ENCODE measurements at regions not wholly inside any gene's neighbourhood (a gene's known extent, or its start where the extent isn't known, plus 50 kb on each side); places are given as distances from the start of the nearest gene placed in this dataset.

- Histone ChIP-seq H3K36me3 (replicated peaks in 1 of 2; ENCODE audit: control insufficient read depth in 2 of 2, insufficient read depth in 2 of 2, low read length in 2 of 2) (no peaks in the 10 kb centered on the region), H2BK12ac (ENCODE audit: low read length) (no peak overlapping the region), H2BK120ac (ENCODE audit: low read depth, low read length) (no peak overlapping the region), H3K79me1 (ENCODE audit: low read depth, low read length) (no peaks in the 10 kb centered on the region), H3K4me1 (ENCODE audit: control insufficient read depth in 2 of 2, insufficient read depth in 1 of 2, low read depth in 1 of 2, low read length in 2 of 2) (no peaks in the 10 kb centered on the region), H3K18ac (ENCODE audit: low read length) (no peak overlapping the region), H3K9me3 (replicated peaks in 1 of 2; ENCODE audit: control insufficient read depth in 2 of 2, insufficient read depth in 1 of 2, low read depth in 1 of 2, low read length in 2 of 2) (no peaks in the 10 kb centered on the region), H4K91ac (ENCODE audit: low read depth, low read length, poor library complexity) (no peak overlapping the region), H2AK5ac (ENCODE audit: low read depth, low read length) (no peak overlapping the region), H3K4me2 (ENCODE audit: insufficient read depth, low read length, poor library complexity, severe bottlenecking) (no peak overlapping the region), H2AFZ (ENCODE audit: low read length) (peak overlapping the region; percentile 56), H3K4ac (ENCODE audit: low read length) (no peak overlapping the region), H4K8ac (ENCODE audit: low read depth, low read length) (no peak overlapping the region), H2BK15ac (ENCODE audit: low read length) (no peak overlapping the region), H3K27ac (replicated peaks; ENCODE audit: low read length) (no peak overlapping the region), H3K4me3 (ENCODE audit: low read length in 2 of 2) (no peak overlapping the region), H3K14ac (ENCODE audit: low read length) (no peak overlapping the region), H3K27me3 (ENCODE audit: control insufficient read depth in 3 of 3, insufficient read depth in 3 of 3, low read depth in 1 of 3, low read length in 3 of 3) (no peaks in the 10 kb centered on the region), H3K23ac (ENCODE audit: low read depth, low read length, poor library complexity) (no peak overlapping the region), H2BK5ac (ENCODE audit: low read length) (no peak overlapping the region), H3K9ac (ENCODE audit: low read depth, low read length, poor library complexity) (no peak overlapping the region)
- WGBS, 2 donors (ENCODE audit: extremely low coverage in 2 of 2, insufficient read length in 2 of 2, insufficient replicate concordance in 1 of 2), result no CpG with 5 or more reads among the region's 1 CpG
- no peak for DNase-seq (ENCODE audit: low spot score)
Observed at GRCh38 chr13:82615043-82615442, 1267.2 kb downstream of the SLITRK1 start.

- no peak overlapping the region for H4K8ac ChIP-seq (ENCODE audit: low read depth, low read length)
- no peak for DNase-seq (ENCODE audit: low spot score)
- H3K4me2 ChIP-seq (ENCODE audit: insufficient read depth, low read length, poor library complexity, severe bottlenecking), result no peak overlapping the region
- H3K9ac ChIP-seq (ENCODE audit: low read depth, low read length, poor library complexity), result no peak overlapping the region
- no peak overlapping the region for H3K4ac ChIP-seq (ENCODE audit: low read length)
- no peaks in the 10 kb centered on the region for H3K79me1 ChIP-seq (ENCODE audit: low read depth, low read length)
- no peaks in the 10 kb centered on the region for H3K36me3 ChIP-seq (replicated peaks in 1 of 2; ENCODE audit: control insufficient read depth in 2 of 2, insufficient read depth in 2 of 2, low read length in 2 of 2)
- H3K4me3 ChIP-seq (ENCODE audit: low read length in 2 of 2), result no peak overlapping the region
- H3K4me1 ChIP-seq (ENCODE audit: control insufficient read depth in 2 of 2, insufficient read depth in 1 of 2, low read depth in 1 of 2, low read length in 2 of 2), result no peaks in the 10 kb centered on the region
- no CpG with 5 or more reads among the region's 2 CpGs for WGBS, 2 donors (ENCODE audit: extremely low coverage in 2 of 2, insufficient read length in 2 of 2, insufficient replicate concordance in 1 of 2)
- H2AFZ ChIP-seq (ENCODE audit: low read length), result no peak overlapping the region
- no peak overlapping the region for H2BK12ac ChIP-seq (ENCODE audit: low read length)
- H3K14ac ChIP-seq (ENCODE audit: low read length), result no peak overlapping the region
- H3K18ac ChIP-seq (ENCODE audit: low read length), result no peak overlapping the region
- no peak overlapping the region for H2BK5ac ChIP-seq (ENCODE audit: low read length)
- H3K9me3 ChIP-seq (replicated peaks in 1 of 2; ENCODE audit: control insufficient read depth in 2 of 2, insufficient read depth in 1 of 2, low read depth in 1 of 2, low read length in 2 of 2), result no peaks in the 10 kb centered on the region
- H3K23ac ChIP-seq (ENCODE audit: low read depth, low read length, poor library complexity), result no peak overlapping the region
- no peak overlapping the region for H4K91ac ChIP-seq (ENCODE audit: low read depth, low read length, poor library complexity)
- H2BK15ac ChIP-seq (ENCODE audit: low read length), result no peak overlapping the region
- H2AK5ac ChIP-seq (ENCODE audit: low read depth, low read length), result no peak overlapping the region
- no peaks in the 10 kb centered on the region for H3K27me3 ChIP-seq (ENCODE audit: control insufficient read depth in 3 of 3, insufficient read depth in 3 of 3, low read depth in 1 of 3, low read length in 3 of 3)
- no peak overlapping the region for H3K27ac ChIP-seq (replicated peaks; ENCODE audit: low read length)
- H2BK120ac ChIP-seq (ENCODE audit: low read depth, low read length), result no peak overlapping the region
Observed at GRCh38 chr13:82614086-82614485, 1268.2 kb downstream of the SLITRK1 start.

GRCh38 chr13:82606008-82606407, 1276.3 kb downstream of the SLITRK1 start:
- no peaks in the 10 kb centered on the region for H3K4me1 ChIP-seq (ENCODE audit: control insufficient read depth in 2 of 2, insufficient read depth in 1 of 2, low read depth in 1 of 2, low read length in 2 of 2)
- H2AK5ac ChIP-seq (ENCODE audit: low read depth, low read length), result no peak overlapping the region
- WGBS, 2 donors (ENCODE audit: extremely low coverage in 2 of 2, insufficient read length in 2 of 2, insufficient replicate concordance in 1 of 2), result no CpG with 5 or more reads among the region's 1 CpG
- no peak overlapping the region for H3K27ac ChIP-seq (replicated peaks; ENCODE audit: low read length)
- no peaks in the 10 kb centered on the region for H3K36me3 ChIP-seq (replicated peaks in 1 of 2; ENCODE audit: control insufficient read depth in 2 of 2, insufficient read depth in 2 of 2, low read length in 2 of 2)
- H2BK12ac ChIP-seq (ENCODE audit: low read length), result no peak overlapping the region
- H2AFZ ChIP-seq (ENCODE audit: low read length), result no peak overlapping the region
- no peak overlapping the region for H3K4me2 ChIP-seq (ENCODE audit: insufficient read depth, low read length, poor library complexity, severe bottlenecking)
- no peak overlapping the region for H3K9ac ChIP-seq (ENCODE audit: low read depth, low read length, poor library complexity)
- no peak overlapping the region for H3K18ac ChIP-seq (ENCODE audit: low read length)
- no peak overlapping the region for H3K23ac ChIP-seq (ENCODE audit: low read depth, low read length, poor library complexity)
- no peak overlapping the region for H3K4ac ChIP-seq (ENCODE audit: low read length)
- no peak overlapping the region for H3K14ac ChIP-seq (ENCODE audit: low read length)
- H4K8ac ChIP-seq (ENCODE audit: low read depth, low read length), result no peak overlapping the region
- no peak overlapping the region for H2BK15ac ChIP-seq (ENCODE audit: low read length)
- peaks cover 0 to 3% of the 10 kb centered on the region in 2 donors for H3K9me3 ChIP-seq (replicated peaks in 1 of 2; ENCODE audit: control insufficient read depth in 2 of 2, insufficient read depth in 1 of 2, low read depth in 1 of 2, low read length in 2 of 2)
- H2BK5ac ChIP-seq (ENCODE audit: low read length), result no peak overlapping the region
- no peak overlapping the region for H2BK120ac ChIP-seq (ENCODE audit: low read depth, low read length)
- H4K91ac ChIP-seq (ENCODE audit: low read depth, low read length, poor library complexity), result no peak overlapping the region
- H3K4me3 ChIP-seq (ENCODE audit: low read length in 2 of 2), result no peak overlapping the region
- H3K27me3 ChIP-seq (ENCODE audit: control insufficient read depth in 3 of 3, insufficient read depth in 3 of 3, low read depth in 1 of 3, low read length in 3 of 3), result no peaks in the 10 kb centered on the region
- H3K79me1 ChIP-seq (ENCODE audit: low read depth, low read length), result no peaks in the 10 kb centered on the region
- no peak for DNase-seq (ENCODE audit: low spot score)

- Histone ChIP-seq H3K9ac (ENCODE audit: low read depth, low read length, poor library complexity) (no peak overlapping the region), H3K9me3 (replicated peaks in 1 of 2; ENCODE audit: control insufficient read depth in 2 of 2, insufficient read depth in 1 of 2, low read depth in 1 of 2, low read length in 2 of 2) (peaks cover 0 to under 1% of the 10 kb centered on the region in 2 donors), H2BK12ac (ENCODE audit: low read length) (no peak overlapping the region), H2AFZ (ENCODE audit: low read length) (no peak overlapping the region), H4K91ac (ENCODE audit: low read depth, low read length, poor library complexity) (no peak overlapping the region), H3K27me3 (ENCODE audit: control insufficient read depth in 3 of 3, insufficient read depth in 3 of 3, low read depth in 1 of 3, low read length in 3 of 3) (no peaks in the 10 kb centered on the region), H2BK120ac (ENCODE audit: low read depth, low read length) (no peak overlapping the region), H3K36me3 (replicated peaks in 1 of 2; ENCODE audit: control insufficient read depth in 2 of 2, insufficient read depth in 2 of 2, low read length in 2 of 2) (no peaks in the 10 kb centered on the region), H3K23ac (ENCODE audit: low read depth, low read length, poor library complexity) (no peak overlapping the region), H3K4me2 (ENCODE audit: insufficient read depth, low read length, poor library complexity, severe bottlenecking) (no peak overlapping the region), H2BK5ac (ENCODE audit: low read length) (no peak overlapping the region), H4K8ac (ENCODE audit: low read depth, low read length) (no peak overlapping the region), H2BK15ac (ENCODE audit: low read length) (no peak overlapping the region), H3K4me3 (ENCODE audit: low read length in 2 of 2) (no peak overlapping the region), H3K14ac (ENCODE audit: low read length) (no peak overlapping the region), H2AK5ac (ENCODE audit: low read depth, low read length) (no peak overlapping the region), H3K27ac (replicated peaks; ENCODE audit: low read length) (no peak overlapping the region), H3K79me1 (ENCODE audit: low read depth, low read length) (no peaks in the 10 kb centered on the region), H3K18ac (ENCODE audit: low read length) (no peak overlapping the region), H3K4me1 (ENCODE audit: control insufficient read depth in 2 of 2, insufficient read depth in 1 of 2, low read depth in 1 of 2, low read length in 2 of 2) (no peaks in the 10 kb centered on the region), H3K4ac (ENCODE audit: low read length) (no peak overlapping the region)
- WGBS, 2 donors (ENCODE audit: extremely low coverage in 2 of 2, insufficient read length in 2 of 2, insufficient replicate concordance in 1 of 2), result no CpG with 5 or more reads among the region's 6 CpGs
- peak; percentile 17 for DNase-seq (ENCODE audit: low spot score)
Observed at GRCh38 chr13:82597747-82598146, 1284.5 kb downstream of the SLITRK1 start.

All from neuronal stem cell (in vitro differentiated cells).